Activated B cell treated with CpG ODN at 0.5 μM for 24 hours (primary cell): ENCODE measurements at regions not wholly inside any gene's neighbourhood (a gene's known extent, or its start where the extent isn't known, plus 50 kb on each side); places are given as distances from the start of the nearest gene placed in this dataset.

Experiments
- ATAC-seq: fragments of 200-7000 bp; cut with Tn5 transposase; one replicate; pipeline ENCODE4 v1.10.0; 2021; ENCODE audit warnings: low read depth, mild to moderate bottlenecking, moderate library complexity
- CTCF ChIA-PET: fragments of 350-600 bp; sonication (Branson Sonifier 250); formaldehyde crosslinking; loops from one replicate; lab custom pipeline; 2021; ENCODE audit warnings: antibody characterized with exemption; lab: Charles Lee
- POLR2A ChIA-PET: fragments of 350-600 bp; sonication (Branson Sonifier 250); formaldehyde crosslinking; loops from one replicate; lab custom pipeline; 2021; ENCODE audit warnings: antibody characterized with exemption; lab: Charles Lee
- DNase-seq: peaks from one replicate; pipeline ENCODE4 v3.0.0; 2022
- H3K27ac Mint-ChIP-seq: one replicate; pipeline ENCODE4 v1.8.0; 2020; ENCODE audit warnings: mixed read lengths
- H3K27me3 Mint-ChIP-seq: one replicate; pipeline ENCODE4 v1.8.0; 2021; ENCODE audit warnings: mixed read lengths
- H3K36me3 Mint-ChIP-seq: one replicate; pipeline ENCODE4 v1.8.0; 2021; ENCODE audit warnings: low read depth, mixed read lengths
- H3K4me1 Mint-ChIP-seq: one replicate; pipeline ENCODE4 v1.8.0; 2021; ENCODE audit warnings: mixed read lengths
- H3K4me3 Mint-ChIP-seq: one replicate; pipeline ENCODE4 v1.8.0; 2020; ENCODE audit warnings: mild to moderate bottlenecking, mixed read lengths
- H3K9me3 Mint-ChIP-seq: one replicate; pipeline ENCODE4 v1.8.0; 2020; ENCODE audit warnings: mixed read lengths
- CTCF ChIP-seq: fragments of 200-600 bp; IDR thresholded peaks from one replicate; pipeline ENCODE4 v1.8.0; 2022; ENCODE audit warnings: antibody characterized with exemption, mild to moderate bottlenecking
- intact Hi-C: fragments of 100-400 bp; cut with micrococcal nuclease; formaldehyde crosslinking; loops from one replicate; pipeline ENCODE4 v1.15.1; 2024

- Mint-ChIP-seq H3K4me1 (no peaks in the 10 kb centered on the region), H3K27me3 (peaks cover 8% of the 10 kb centered on the region), H3K36me3 (no peaks in the 10 kb centered on the region), H3K27ac (no peak overlapping the region), H3K9me3 (peaks cover 8% of the 10 kb centered on the region), H3K4me3 (no peak overlapping the region)
- intact Hi-C loops, result no loop called here
- ATAC-seq, result no peak
- ChIA-PET POLR2A (no interaction called here), CTCF (no interaction called here)
- no peak for TF ChIP-seq CTCF
- DNase-seq, result no peak
These were observed 139.8 kb upstream of the TANK start for GRCh38 chr2:161020437-161020836.

DNA sequence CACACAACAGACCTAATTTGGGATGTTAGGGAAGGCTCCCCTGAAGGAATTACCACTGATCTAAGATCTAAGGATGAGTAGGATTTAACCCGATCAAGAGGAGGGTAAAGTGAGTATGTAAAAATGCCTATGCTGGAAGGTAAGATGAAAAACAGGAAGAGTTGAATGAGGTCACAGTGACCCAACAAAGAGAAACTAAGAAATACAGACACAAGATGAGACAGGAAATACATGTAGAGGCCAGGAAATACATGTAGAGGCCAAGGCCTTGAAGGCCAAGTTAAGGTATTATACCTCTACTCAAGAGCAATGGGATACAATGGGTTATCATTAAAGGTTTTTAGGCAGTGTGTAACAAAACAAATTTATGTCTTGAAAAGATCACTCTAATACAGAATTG lies 131.6 kb upstream of the TANK start:
- TF ChIP-seq CTCF, result no peak
- no peaks in the 10 kb centered on the region for H3K36me3 Mint-ChIP-seq
- ChIA-PET POLR2A (no interaction called here), CTCF (no interaction called here)
- intact Hi-C loops, result no loop called here
- no peaks in the 10 kb centered on the region for H3K9me3 Mint-ChIP-seq
- H3K4me1 Mint-ChIP-seq, result no peaks in the 10 kb centered on the region
- H3K27ac Mint-ChIP-seq, result no peak overlapping the region
- no peak for ATAC-seq
- H3K27me3 Mint-ChIP-seq, result peaks cover 9% of the 10 kb centered on the region
- DNase-seq, result no peak
- no peak overlapping the region for H3K4me3 Mint-ChIP-seq

- no peak for DNase-seq
- CTCF ChIA-PET, result no interaction called here
- TF ChIP-seq CTCF, result no peak
- Mint-ChIP-seq H3K27ac (no peak overlapping the region), H3K27me3 (peaks cover 7% of the 10 kb centered on the region), H3K9me3 (no peaks in the 10 kb centered on the region), H3K36me3 (no peaks in the 10 kb centered on the region), H3K4me1 (no peaks in the 10 kb centered on the region), H3K4me3 (no peak overlapping the region)
- ATAC-seq, result no peak
- POLR2A ChIA-PET, result no interaction called here
- intact Hi-C loops, result no loop called here
These were observed 130.9 kb upstream of the TANK start for GRCh38 chr2:161029321-161029720.

DNA sequence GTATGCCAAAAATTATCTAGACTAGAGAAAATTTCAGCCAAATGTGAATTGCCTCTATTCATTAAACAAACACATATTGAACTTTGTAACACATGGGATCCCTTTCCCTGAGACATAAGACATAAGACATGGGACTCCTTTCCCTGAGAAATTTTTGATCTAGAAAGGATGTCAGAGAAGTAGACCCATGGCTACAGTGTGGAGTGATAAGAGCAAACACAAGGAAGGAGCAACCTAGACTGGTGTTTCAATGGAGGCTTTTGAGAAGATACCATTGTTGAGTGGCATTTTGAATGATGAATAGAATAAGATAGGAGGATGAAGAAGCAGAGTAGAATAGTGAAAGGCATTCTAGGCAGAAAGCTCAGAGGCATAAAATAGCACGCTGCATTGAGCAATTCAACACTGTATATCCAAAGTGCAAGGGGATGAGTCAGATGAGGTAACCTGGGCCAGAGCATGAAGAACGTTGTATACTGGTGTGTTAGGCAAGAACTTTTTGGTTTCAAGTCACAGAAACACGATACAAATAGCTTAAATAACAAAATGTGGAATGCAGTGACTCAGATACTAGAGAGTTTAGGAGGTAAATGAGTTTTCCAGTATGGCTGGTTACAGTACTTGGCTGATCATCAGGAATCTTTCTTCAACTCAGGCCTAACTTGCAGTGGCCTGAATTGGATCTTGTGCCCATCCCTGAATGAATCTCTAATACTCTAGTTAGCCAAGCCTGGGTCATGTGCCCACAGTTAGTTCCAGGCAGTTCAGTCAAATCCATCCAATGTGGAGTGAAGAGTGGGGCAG lies 129.8 kb upstream of the TANK start:
- CTCF ChIA-PET, result no interaction called here
- no peak for ATAC-seq
- TF ChIP-seq CTCF, result no peak
- no peaks in the 10 kb centered on the region for H3K36me3 Mint-ChIP-seq
- POLR2A ChIA-PET, result no interaction called here
- no peak overlapping the region for H3K4me3 Mint-ChIP-seq
- peaks cover 5% of the 10 kb centered on the region for H3K27me3 Mint-ChIP-seq
- H3K4me1 Mint-ChIP-seq, result no peaks in the 10 kb centered on the region
- DNase-seq, result no peak
- no peak overlapping the region for H3K27ac Mint-ChIP-seq
- peaks cover 2% of the 10 kb centered on the region for H3K9me3 Mint-ChIP-seq
- intact Hi-C loops, result no loop called here

GRCh38 chr2:161031511-161031910 lies 128.7 kb upstream of the TANK start:
- DNase-seq, result no peak
- Mint-ChIP-seq H3K9me3 (peaks cover 4% of the 10 kb centered on the region), H3K4me1 (no peaks in the 10 kb centered on the region), H3K36me3 (no peaks in the 10 kb centered on the region), H3K4me3 (no peak overlapping the region), H3K27ac (no peak overlapping the region), H3K27me3 (peaks cover 3% of the 10 kb centered on the region)
- ATAC-seq, result no peak
- ChIA-PET CTCF (no interaction called here), POLR2A (no interaction called here)
- TF ChIP-seq CTCF, result no peak
- intact Hi-C loops, result no loop called here
